Uterus (tissue), 2 donors: ENCODE measurements at regions not wholly inside any gene's neighbourhood (a gene's known extent, or its start where the extent isn't known, plus 50 kb on each side); places are given as distances from the start of the nearest gene placed in this dataset.

Experiments
- POLR2A ChIP-seq, 2 donors: fragments of 450-650 bp; IDR thresholded peaks; one replicate each; pipeline ENCODE4 v1.6.1; 2016; ENCODE audit warnings: antibody characterized with exemption in 2 of 2, mild to moderate bottlenecking in 1 of 2, moderate library complexity in 1 of 2
- TF ChIP-seq, protein P1 (sequence below), 4 experiments: fragments of 200-600 bp in 2 of 4; fragments of 450-650 bp in 2 of 4; sonication (generic) in 2 of 4; IDR thresholded peaks; one replicate each; pipeline ENCODE4 v1.5.1; 2016 to 2019; ENCODE audit warnings: antibody characterized with exemption in 4 of 4, mild to moderate bottlenecking in 2 of 4, moderate library complexity in 1 of 4

DNA sequence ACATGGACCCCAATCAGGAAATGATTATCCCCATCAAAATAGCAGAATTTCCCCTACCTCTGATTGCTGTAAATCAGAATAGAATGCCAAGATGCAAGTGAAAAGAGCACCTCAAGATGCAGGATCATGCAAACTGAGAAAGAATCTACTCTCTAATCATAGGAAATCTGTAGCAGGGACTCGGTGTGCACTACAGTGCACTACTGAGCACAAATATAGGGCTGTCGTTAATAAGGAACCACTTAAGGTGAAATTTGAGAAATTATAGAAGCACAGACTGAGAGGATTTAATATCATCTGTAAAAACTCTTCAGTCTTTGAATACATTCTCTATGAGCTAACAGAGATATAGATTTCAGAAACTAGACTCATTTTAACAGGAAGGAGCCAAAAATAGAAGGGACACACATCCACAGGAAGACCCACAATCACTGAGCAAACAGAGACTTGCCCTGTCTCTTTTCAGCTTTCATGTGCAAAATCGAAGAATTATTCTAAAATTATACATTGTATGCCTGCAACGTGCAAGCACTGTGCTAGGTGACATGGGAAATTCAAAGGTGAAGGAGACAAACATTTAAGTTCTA is 278.3 kb downstream of the HIVEP2 start:
- TF ChIP-seq, protein P1, sequence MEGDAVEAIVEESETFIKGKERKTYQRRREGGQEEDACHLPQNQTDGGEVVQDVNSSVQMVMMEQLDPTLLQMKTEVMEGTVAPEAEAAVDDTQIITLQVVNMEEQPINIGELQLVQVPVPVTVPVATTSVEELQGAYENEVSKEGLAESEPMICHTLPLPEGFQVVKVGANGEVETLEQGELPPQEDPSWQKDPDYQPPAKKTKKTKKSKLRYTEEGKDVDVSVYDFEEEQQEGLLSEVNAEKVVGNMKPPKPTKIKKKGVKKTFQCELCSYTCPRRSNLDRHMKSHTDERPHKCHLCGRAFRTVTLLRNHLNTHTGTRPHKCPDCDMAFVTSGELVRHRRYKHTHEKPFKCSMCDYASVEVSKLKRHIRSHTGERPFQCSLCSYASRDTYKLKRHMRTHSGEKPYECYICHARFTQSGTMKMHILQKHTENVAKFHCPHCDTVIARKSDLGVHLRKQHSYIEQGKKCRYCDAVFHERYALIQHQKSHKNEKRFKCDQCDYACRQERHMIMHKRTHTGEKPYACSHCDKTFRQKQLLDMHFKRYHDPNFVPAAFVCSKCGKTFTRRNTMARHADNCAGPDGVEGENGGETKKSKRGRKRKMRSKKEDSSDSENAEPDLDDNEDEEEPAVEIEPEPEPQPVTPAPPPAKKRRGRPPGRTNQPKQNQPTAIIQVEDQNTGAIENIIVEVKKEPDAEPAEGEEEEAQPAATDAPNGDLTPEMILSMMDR (IDR thresholded peaks at IDR 0.05) = no peak
- no peak for TF ChIP-seq POLR2A (IDR thresholded peaks at IDR 0.05)
